SH-SY5Y (cell line): ENCODE measurements at regions not wholly inside any gene's neighbourhood (a gene's known extent, or its start where the extent isn't known, plus 50 kb on each side); places are given as distances from the start of the nearest gene placed in this dataset.

Source experiments
- GATA2 ChIP-seq: IDR thresholded peaks from 2 replicates; pipeline ENCODE4 v1.6.1; 2011; ENCODE audit warnings: mild to moderate bottlenecking, low read depth, low read length
- GATA3 ChIP-seq: IDR thresholded peaks from 2 replicates; pipeline ENCODE4 v1.6.1; 2011; ENCODE audit warnings: low read depth, mild to moderate bottlenecking, low read length, moderate library complexity

GRCh38 chr3:79960594-79960993 lies 192.8 kb upstream of the ROBO1 start:
- TF ChIP-seq GATA3 (no peak), GATA2 (no peak)
